ENCODE measurements at regions not wholly inside any gene's neighbourhood (a gene's known extent, or its start where the extent isn't known, plus 50 kb on each side); places are given as distances from the start of the nearest gene placed in this dataset.

DNA sequence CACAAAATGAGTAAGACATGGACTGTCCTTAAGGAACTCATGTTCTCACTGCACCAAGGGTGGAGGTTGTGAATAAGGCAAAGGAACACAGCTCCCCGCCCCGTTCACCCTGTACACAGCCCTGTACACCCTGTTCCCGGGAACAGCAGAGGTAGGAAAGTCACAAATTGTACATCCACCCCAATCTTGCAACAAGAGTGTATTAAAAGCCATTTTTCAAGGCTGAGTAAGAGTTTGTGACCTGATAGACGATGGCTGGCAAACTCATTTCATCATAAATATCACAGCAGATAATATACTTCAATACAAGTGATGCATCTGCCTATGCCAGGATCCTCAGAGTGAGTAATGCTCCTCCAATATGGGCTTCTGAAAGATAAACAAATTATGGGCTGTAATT, 52.5 kb upstream of the CAMK1G start:
- H3K9me3 ChIP-seq = no peaks in the 10 kb centered on the region
- DNase-seq = no peak
- TF ChIP-seq EP300 (IDR thresholded peaks at IDR 0.05) (peak in 1 of 4 donors; percentile 7), POLR2A (IDR thresholded peaks at IDR 0.05) (no peak)
- TF ChIP-seq, protein P1, sequence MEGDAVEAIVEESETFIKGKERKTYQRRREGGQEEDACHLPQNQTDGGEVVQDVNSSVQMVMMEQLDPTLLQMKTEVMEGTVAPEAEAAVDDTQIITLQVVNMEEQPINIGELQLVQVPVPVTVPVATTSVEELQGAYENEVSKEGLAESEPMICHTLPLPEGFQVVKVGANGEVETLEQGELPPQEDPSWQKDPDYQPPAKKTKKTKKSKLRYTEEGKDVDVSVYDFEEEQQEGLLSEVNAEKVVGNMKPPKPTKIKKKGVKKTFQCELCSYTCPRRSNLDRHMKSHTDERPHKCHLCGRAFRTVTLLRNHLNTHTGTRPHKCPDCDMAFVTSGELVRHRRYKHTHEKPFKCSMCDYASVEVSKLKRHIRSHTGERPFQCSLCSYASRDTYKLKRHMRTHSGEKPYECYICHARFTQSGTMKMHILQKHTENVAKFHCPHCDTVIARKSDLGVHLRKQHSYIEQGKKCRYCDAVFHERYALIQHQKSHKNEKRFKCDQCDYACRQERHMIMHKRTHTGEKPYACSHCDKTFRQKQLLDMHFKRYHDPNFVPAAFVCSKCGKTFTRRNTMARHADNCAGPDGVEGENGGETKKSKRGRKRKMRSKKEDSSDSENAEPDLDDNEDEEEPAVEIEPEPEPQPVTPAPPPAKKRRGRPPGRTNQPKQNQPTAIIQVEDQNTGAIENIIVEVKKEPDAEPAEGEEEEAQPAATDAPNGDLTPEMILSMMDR (IDR thresholded peaks at IDR 0.05) = no peak
- no peak overlapping the region for H3K4me3 ChIP-seq
- H3K27me3 ChIP-seq = no peaks in the 10 kb centered on the region
- intact Hi-C loops (cut with DNase I) = no loop called here
- no peaks in the 10 kb centered on the region for H3K4me1 ChIP-seq
- no peak overlapping the region for H3K27ac ChIP-seq
- WGBS, 2 donors = 44 to 65% methylated on average over 4 of the region's 4 CpGs
- no peaks in the 10 kb centered on the region for H3K36me3 ChIP-seq

DNA sequence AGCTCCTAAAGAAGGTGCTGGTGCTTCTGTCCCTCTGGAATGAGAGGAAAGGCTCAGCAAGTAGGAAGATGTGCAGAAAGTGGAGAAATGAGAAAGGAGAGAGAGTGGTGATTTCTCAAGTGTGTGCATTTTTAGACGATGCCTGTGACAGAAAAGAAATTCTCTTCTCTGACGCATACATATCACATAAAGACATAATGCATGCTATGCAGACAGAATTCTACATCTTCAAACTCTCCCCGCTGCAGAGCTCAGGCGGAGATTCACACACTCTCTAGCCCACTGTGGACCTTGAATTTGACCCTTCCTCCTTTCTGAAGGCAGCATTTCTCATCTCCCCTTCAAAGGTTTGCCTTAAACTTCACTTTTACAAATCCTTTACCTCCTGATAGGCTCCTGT, 52.0 kb upstream of the CAMK1G start:
- TF ChIP-seq POLR2AphosphoS5 (IDR thresholded peaks at IDR 0.05) (no peak), EP300 (IDR thresholded peaks at IDR 0.05) (no peak), POLR2A (IDR thresholded peaks at IDR 0.05) (no peak)
- TF ChIP-seq, protein P1 (IDR thresholded peaks at IDR 0.05) = no peak
- H3K4me3 ChIP-seq = no peak overlapping the region
- DNase-seq = no peak
- H3K9me3 ChIP-seq = no peaks in the 10 kb centered on the region
- 83 to 87% methylated on average over 4 of the region's 4 CpGs for WGBS, 2 donors
- no peak overlapping the region for H3K27ac ChIP-seq
- intact Hi-C loops (cut with DNase I) = no loop called here
- no peaks in the 10 kb centered on the region for H3K36me3 ChIP-seq
- H3K27me3 ChIP-seq = no peaks in the 10 kb centered on the region
- no peaks in the 10 kb centered on the region for H3K4me1 ChIP-seq

Small RNA genes in the stretch of these regions (small RNA-seq; reads per million reads assigned to genes)
- 0 reads per million in 3 donors for gene AC104465.1

All from sigmoid colon (tissue), 6 donors.